GM21447 (cell line): ENCODE measurements at regions not wholly inside any gene's neighbourhood (a gene's known extent, or its start where the extent isn't known, plus 50 kb on each side); places are given as distances from the start of the nearest gene placed in this dataset.
"Not testable (repeated sequence)": the region's sequence is repeated elsewhere in the genome, so short reads cannot be mapped to it uniquely, and the experiment has no call there.

Source experiments
- ATAC-seq: cut with Tn5 transposase; IDR thresholded peaks from one replicate; pipeline ENCODE4 v1.9.1; 2021; ENCODE audit not compliant: unreplicated experiment

DNA sequence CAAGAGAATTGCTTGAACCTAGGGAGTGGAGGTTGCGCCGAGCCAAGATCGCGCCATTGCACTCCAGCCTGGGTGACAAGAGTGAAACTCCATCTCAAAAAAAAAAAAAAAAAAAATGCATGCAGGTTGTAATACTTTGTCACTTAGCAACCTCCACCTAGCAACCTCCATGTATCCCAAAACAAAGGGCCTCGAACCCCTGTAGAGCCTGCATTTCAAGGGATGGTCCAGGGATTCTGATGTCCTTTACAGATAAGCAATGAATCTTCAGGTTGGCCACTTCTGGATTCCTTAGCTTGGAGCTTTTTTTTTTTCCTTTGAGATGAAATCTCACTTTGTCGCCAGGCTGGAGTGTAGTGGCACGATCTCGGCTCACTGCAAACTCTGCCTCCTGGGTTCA, 1211.0 kb downstream of the TYW1 start:
- ATAC-seq: no peak

DNA sequence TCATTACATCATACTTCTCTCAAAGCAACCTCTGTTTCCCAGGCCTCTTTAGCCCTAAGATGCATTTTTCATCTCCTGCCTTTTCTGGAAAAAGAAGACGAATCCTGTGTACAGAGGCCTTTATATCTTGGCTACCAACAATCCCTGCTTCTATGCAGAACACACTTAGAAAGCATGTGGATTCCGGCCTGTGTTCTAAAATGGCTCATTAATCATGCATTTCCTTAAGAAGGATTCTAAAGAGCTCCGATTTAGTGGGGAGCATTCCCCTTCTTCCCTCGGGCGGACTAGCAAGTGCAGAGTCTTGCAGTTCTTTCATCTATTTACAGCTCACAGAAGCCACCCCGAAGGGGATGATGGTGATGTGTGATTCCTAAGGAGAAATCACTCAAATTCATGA, 1212.9 kb downstream of the TYW1 start:
- no peak for ATAC-seq

DNA sequence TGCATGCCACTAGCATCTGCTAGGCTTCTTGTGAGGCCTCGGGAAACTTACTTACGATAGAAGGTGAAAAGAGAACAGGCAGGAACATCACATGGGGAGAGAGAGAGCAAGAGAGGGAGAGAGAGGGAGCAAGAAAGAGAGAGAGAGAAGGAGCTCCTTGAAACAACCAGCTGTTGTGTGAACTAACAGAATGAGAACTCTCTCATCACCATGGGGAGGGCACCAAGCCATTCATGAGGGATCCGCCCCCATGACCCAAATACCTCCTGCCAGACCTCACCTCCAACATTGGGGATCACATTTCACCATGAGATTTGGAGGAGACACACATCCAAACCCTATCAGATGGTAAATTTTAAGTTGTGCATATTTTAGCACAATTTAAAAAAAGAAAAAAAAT, 1217.2 kb downstream of the TYW1 start:
- ATAC-seq: no peak

DNA sequence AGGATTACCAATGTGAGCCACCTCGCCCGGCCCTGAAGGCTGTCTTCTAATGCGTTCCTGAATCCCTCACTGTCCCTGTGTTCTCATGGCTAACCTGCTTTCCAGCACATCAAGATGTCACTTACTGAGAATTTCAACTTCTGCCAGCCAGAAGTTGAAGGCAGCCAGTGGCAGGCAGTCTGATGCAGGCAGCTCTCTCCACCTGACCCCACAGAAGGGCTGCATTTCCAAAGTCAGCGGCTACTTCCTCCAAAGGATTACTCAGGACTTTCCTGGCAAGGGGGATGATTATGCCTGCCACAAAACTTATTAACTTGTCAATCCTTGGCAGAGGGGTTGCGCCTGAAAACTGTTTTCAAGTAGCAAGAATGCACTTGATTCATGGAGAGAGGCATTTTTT, 1219.4 kb downstream of the TYW1 start:
- ATAC-seq: no peak

DNA sequence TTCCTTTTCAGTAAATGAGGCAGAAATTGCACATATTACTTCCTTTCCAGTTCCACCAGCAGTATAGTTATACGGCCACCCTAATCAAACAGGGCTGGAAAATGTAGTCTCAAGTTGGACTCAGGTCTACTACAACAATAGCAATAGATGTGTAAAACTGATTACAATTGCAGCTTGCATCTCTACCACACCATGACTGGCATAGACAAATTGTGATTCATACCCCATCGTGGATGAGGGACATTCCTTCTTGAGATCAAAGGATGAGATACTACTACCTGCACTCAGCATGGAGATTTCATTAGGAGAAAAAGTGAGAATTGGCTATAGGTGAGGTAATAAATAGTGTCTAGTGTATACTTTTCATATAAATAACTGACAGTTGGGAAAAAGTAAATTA, 1220.8 kb downstream of the TYW1 start:
- ATAC-seq: no peak

DNA sequence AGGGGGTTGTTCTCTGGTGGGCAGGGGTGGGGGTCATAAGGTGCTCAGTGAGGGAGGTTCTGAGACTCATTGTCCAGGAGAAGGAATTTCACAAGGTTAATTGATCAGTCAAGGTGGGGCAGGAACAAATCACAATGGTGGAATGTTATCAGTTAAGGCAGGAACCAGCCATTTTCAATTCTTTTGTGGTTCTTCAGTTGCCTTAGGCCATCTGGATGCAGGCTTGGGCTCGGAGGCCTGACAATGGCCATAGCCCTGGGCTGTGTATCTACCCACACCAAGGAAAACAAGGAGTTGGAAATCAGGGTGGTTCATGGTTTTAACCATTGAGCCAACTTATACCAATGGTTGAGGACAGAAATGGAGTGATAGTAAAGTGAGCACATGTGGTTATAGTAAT, 1221.8 kb downstream of the TYW1 start:
- no peak for ATAC-seq

DNA sequence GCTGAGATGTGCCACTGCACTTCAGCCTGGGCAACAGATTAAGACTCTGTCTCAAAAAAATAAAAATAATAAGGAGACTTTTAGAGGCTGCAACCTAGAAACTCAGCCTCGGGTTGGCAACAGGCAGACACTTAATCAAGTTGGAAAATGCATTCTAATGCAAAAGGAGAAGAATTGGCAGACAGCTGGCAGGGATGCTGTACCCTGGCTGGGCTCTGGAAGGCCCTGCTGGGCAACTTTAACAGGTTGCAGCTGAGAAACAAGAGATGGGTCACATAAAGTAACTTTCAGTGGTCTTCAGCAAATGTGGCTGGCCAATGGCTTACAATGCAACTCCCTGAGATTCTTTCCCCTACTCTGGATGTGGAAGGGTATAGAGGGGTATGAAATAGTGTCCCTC, 1225.7 kb downstream of the TYW1 start:
- ATAC-seq: no peak

DNA sequence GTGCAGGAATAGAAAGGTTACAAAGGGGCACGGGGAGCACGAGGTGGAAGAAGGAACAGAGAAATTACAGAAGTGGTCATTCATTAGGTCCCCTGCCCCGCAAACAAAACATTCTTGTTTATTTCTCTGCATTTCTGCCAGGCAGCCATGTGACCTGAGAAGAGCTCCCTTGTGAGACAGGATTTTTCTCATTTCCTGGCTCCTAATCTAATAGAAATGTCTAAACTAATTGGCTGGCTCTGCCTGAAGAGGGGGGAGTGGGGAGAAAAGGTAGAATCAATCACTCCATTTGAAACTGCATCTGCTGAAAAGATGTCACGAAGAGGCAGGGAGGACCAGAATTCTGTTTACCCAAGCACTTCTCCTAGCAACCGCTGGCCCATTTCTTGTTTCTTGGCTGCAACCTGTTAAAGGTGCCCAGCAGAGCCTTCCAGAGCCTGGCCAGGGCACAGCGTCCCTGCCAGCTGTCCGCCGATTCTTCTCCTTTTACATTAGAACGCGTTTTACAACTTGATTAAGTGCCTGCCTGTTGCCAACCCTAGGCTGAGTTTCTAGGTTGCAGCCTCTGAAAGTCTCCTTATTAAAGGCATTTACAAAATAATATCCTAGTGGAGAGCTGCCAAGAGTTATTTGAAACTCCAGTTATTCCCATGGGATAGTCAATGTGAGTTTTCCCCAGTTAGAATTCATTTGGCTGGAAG, 1227.6 kb downstream of the TYW1 start:
- ATAC-seq: no peak

DNA sequence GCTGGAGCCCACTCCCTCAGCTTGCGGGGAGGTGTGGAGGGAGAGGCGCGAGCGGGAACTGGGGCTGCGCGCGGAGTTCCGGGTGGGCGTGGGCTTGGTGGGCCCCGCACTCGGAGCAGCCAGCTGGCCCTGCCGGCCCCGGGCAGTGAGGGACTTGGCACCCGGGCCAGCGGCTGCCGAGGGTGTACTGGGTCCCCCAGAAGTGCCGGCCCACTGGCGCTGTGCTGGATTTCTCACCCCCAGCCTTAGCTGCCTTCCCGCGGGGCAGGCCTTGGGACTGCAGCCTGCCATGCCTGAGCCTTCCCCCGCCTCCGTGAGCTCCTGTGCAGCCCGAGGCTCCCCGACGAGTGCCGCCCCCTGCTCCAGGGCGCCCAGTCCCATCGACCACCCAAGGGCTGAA, 1234.4 kb downstream of the TYW1 start:
- not testable (repeated sequence) for ATAC-seq

DNA sequence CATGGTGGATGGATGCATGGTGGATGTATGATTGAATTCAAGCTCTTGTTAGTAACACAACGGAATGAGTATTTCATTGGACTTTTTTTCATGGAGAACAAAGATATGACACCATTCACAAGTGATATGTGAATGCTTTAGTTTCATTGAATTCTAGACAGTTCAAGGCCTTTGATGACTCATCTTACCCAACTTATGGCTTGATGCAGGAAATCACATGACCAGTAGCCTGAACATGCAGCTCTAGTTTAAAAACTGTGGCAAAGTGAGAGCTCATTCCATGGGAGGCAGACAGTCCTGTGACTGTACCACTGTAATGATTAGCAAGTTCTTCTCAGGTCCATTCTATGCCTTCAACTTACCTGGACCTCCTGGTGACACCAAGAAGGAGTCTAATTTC, 1239.3 kb downstream of the TYW1 start:
- ATAC-seq: no peak

DNA sequence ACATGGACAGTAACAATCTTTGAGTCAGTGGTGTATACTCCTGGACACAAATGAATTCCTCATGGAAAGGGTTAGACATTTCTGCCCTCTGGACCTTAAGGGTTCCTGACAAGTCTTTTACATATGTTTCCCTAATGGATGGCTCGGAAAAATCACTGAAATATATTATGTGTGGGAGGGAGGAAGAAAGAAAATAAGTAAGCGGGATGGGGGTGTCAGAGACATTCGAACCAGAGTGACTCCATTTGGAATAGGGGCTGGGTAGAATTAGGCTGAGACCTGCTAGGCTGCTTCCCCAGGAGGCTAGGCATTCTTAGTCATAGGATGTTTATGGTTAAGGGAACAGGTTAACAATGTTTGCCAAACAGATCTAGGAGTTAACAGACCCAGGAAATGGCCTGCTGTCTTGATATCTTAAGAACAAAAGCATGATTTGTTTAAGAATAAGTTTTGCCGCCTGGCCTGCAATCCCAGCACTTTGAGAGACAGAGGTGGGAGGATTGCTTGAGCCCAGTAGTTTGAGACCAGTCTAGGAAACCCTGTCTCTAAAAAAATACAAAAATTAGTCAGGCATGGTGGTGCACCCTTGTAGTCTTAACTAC, 1241.7 kb downstream of the TYW1 start:
- ATAC-seq: no peak

DNA sequence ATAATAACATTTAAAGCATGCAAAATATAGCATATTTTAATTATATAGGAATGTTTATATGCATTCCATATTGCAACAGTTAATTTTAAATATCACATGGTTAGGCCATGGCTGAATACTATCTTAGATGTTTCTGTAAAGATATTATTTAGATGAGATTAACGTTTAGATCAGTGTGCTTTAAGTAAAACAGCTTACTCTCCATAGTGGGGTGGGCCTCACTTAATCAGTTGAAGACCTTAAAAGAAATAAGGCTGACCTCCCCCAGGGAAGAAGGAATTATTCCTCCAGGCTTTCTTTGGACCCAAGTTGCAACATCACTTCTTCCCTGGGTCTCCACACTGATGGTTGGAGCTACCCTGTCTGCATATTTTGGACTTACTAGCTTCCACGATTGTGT, 1246.5 kb downstream of the TYW1 start:
- no peak for ATAC-seq

DNA sequence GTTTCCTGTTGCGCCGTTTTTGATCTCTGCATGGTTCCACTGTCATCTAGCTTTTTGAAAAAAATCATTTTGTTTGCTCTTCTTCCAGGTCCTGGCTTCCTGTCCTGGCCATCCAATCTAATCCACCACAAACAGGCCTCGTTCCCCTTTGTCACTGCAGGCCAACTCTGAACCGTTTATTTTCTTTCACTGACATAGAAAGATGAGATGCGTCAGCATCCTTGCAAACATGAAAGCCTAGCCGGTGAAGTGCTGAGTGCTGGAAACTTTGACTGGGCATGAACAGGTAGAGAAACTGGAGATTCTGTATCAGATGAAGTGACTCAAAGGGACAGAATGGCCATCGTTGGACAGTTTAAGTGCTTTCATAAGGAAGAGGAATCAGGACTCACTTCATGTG, 1247.8 kb downstream of the TYW1 start:
- no peak for ATAC-seq

DNA sequence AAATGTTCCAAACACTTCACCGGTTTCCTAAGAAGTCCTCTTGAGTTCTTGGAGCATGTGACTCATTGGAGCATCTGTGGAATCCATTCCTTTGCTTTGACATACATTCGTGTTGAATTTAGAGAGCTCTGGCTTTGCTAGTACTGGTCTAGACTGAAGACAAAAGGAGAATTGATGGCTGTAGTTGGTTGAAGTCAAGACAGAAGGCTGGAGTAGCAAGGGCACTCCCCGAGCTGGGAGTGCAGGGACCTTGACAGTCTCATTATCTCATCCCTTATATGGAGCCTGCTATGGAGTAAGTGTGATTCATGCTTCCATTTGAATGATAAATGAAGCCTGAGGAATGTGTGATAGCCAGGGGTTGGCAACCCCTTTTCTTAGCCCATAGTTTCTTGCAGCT, 1249.1 kb downstream of the TYW1 start:
- no peak for ATAC-seq

DNA sequence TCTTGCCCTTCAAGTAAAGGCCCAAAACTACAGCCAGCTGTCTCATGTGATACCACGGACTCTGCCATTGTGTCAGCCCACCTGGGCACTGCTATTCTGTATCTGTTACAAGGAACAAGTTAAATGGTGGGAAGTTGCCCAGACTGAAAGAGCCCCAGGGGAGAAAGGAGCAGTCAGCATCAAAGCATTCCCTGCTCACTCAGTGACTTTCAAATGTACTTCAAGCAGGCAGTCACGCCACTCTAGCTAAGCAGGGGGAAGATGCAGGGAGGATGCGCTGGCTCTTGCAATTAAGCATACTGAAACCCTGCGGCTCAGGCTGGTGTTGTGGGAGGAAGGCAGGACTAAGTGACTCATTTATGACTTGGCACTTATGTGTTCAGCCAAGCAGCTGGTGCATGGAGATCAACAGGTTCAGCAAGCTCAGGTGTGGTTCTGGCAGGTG, 1249.6 kb downstream of the TYW1 start:
- ATAC-seq: no peak

DNA sequence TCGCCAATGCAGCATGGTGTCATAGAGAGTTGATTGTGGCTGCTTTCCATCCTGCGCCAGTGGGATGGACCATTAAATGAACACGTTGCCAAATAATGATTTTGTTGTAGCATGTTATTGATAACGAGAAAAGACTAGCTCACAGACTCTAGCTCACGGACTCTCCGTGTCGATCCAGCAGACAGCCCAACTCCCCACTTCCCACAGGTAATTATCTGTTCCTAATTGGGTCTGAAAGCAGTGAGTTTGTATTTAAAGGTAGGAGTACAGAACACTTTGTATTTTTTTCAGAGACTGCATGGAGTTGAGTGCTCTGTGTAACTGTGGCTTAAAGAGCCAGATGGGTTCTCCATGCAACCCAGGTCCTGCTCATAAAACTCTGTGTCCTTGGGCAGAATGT, 1250.5 kb downstream of the TYW1 start:
- ATAC-seq: no peak

DNA sequence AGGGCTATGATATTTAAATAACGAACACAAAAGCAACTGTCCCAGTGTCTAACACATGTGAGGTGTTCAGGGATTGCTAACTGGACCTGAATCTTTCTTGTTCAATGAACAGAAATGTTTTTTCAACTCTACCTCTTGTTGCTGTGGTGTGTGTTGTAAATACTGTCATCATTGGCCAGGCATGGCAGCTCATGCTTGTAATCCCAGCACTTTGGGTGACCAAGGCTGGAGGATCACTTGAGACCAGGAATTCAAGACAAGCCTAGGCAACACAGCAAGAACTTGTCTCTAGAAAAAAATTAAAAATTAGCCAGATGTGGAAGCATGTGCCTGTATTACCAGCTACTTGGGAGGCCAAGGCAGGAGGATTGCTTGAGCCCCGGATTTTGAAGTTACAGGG, 1250.9 kb downstream of the TYW1 start:
- ATAC-seq: no peak

DNA sequence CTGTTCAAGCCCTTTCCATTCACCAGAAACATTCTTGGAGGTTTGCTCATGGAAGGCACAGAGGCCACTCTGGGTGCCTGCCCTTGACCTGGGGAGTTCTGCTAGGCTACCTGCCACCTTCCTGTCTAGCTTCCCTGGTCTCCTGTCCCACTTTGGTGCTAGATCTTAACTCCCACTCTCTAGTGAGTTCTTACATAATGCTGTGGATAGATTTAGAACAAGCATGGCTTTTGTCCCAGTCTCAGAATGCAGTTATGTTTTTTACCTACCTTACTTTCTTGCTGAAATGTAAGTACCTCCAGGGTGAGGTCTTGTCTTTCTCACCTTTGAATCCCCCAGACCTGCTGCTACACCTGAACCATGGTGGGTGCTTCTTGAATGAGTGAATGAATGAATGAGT, 1252.3 kb downstream of the TYW1 start:
- no peak for ATAC-seq

DNA sequence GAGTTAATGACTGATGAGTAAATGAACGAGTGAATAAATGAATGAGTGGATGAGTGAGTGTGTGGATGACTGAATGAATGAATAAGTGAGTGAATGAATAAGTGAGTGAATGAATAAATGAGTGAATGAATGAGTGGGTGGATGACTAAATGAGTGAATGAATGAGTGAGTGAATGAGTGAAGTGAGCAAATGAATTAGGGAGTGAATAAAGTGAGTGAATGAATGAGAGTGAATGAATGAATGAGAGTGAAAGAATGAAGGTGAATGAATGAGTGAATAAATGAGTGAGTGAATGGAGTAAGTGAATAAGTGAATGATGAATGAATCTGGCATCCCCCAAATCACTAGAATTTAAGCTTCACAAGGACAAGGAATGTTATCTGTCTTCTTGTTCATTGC, 1253.0 kb downstream of the TYW1 start:
- ATAC-seq: no peak

DNA sequence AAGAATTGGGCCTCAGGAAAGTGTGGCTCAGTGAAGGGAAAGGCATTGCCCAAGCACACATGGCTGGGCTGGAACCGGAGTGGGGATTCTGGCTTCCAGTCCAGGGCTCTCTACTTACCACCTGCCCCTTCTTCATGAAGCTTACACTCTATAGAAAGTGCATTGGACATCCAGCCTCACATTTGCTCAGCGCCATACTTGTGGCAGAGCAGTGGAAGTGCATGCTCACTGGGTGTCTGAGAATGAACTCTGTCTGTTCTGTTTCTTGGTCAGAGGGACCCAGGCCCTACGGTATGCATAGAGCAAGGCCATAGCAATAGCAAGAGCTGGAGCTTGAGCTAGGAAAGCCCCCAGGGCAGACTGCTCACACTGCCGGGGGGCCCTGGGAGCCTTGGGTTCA, 1253.5 kb downstream of the TYW1 start:
- no peak for ATAC-seq

DNA sequence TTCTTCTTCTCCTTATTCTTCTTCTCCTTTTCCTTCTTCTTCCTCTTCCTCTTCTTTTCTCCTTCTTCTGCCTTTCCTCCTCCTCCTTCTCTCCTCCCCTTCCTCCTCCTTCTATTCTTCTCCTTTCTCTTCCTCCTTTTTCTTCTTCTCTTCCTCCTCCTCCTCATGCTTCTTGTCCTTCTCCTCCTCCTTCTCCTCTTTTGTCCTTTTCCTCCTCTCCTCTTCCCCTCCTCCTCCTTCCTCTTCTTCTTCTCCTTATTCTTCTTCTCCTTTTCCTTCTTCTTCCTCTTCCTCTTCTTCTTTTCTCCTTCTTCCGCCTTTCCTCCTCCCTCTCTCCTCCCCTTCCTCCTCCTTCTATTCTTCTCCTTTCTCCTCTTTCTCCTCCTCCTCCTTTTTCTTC, 1258.2 kb downstream of the TYW1 start:
- not testable (repeated sequence) for ATAC-seq

DNA sequence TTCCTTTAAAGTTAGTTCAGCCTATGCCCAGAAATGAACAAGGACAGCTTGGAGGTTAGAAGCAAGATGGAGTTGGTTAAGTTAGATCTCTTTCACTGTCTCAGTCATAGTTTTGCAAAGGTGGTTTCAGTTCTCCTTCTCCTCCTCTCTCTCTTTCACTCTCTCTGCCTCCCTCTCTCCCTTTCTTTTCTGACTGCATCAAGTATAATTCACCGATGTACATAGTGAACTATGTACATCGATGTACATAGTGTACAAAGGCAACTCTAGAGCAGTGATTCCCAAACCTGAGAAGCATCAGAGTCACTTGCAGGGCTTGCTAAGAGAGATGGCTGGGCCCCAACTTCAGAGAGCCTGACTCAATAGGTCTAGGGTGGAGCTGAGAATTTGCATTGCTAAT, 1259.7 kb downstream of the TYW1 start:
- no peak for ATAC-seq

DNA sequence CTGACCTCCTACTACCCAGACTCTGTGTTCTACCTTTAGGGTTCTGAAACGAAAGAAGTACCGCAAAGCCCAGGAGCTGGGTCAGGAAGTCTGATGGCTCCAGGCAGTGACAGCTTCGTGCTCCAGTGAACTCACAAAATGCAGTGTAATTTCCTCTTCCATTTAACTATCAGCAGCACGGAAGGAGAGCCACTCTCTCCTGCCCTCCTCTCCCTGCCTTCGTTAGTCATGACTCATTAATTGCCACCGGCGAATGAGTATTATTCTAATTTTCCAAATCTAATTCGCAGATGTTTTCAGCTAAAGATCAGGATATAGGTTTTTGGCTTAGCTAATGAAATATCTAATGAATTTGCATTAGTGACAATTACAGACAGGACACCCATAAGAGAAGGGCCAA, 1262.0 kb downstream of the TYW1 start:
- ATAC-seq: no peak
